ENCODE measurements at regions not wholly inside any gene's neighbourhood (a gene's known extent, or its start where the extent isn't known, plus 50 kb on each side); places are given as distances from the start of the nearest gene placed in this dataset.

DNA sequence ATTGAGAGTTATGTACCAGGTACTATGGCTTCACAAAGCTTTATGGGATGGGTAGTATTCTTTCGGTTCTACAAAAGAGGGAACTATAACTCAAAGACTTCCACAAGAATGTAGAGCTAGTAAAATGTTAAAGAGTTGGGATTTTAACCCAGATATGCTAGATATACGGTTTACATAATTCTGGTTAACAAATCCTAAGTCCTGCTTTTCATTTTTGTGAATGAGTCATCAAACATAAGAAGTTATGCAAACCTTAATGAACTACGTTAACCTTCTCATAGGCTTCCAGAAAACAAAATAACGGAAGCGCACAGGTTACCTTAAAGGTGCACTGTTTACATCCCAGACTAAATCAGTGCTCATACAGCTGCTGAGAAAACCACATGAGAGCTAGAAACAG lies 1049.3 kb downstream of the MCTP2 start:
- TF ChIP-seq POLR2A (IDR thresholded peaks at IDR 0.05), result no peak
- TF ChIP-seq, protein P1, sequence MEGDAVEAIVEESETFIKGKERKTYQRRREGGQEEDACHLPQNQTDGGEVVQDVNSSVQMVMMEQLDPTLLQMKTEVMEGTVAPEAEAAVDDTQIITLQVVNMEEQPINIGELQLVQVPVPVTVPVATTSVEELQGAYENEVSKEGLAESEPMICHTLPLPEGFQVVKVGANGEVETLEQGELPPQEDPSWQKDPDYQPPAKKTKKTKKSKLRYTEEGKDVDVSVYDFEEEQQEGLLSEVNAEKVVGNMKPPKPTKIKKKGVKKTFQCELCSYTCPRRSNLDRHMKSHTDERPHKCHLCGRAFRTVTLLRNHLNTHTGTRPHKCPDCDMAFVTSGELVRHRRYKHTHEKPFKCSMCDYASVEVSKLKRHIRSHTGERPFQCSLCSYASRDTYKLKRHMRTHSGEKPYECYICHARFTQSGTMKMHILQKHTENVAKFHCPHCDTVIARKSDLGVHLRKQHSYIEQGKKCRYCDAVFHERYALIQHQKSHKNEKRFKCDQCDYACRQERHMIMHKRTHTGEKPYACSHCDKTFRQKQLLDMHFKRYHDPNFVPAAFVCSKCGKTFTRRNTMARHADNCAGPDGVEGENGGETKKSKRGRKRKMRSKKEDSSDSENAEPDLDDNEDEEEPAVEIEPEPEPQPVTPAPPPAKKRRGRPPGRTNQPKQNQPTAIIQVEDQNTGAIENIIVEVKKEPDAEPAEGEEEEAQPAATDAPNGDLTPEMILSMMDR (IDR thresholded peaks at IDR 0.05), result no peak

All from body of pancreas (tissue), 4 donors.